SK-N-SH treated with all-trans-retinoic acid at 6 μM for 48 hours (cell line): ENCODE measurements at regions not wholly inside any gene's neighbourhood (a gene's known extent, or its start where the extent isn't known, plus 50 kb on each side); places are given as distances from the start of the nearest gene placed in this dataset.

Source experiments
- ESRRG ChIP-seq: fragments of 250-450 bp; sonication (Bioruptor Pico); IDR thresholded peaks from 2 replicates; pipeline ENCODE4 v1.6.1; 2021; ENCODE audit warnings: mild to moderate bottlenecking
- GLIS3 ChIP-seq: fragments of 250-450 bp; sonication (Bioruptor Pico); IDR thresholded peaks from 2 replicates; pipeline ENCODE4 v1.5.0; 2020; ENCODE audit warnings: mild to moderate bottlenecking, moderate library complexity
- SNAI2 ChIP-seq: fragments of 250-450 bp; sonication (Bioruptor Pico); IDR thresholded peaks from 2 replicates; pipeline ENCODE4 v1.5.0; 2020; ENCODE audit warnings: mild to moderate bottlenecking, moderate library complexity
- ZFP3 ChIP-seq: fragments of 250-450 bp; sonication (Bioruptor Pico); IDR thresholded peaks from 2 replicates; pipeline ENCODE4 v1.5.0; 2020; ENCODE audit warnings: mild to moderate bottlenecking, moderate library complexity
- ZFP30 ChIP-seq: fragments of 450-650 bp; formaldehyde crosslinking; IDR thresholded peaks from 2 replicates; pipeline ENCODE4 v1.5.0; 2022; ENCODE audit warnings: mild to moderate bottlenecking, moderate library complexity
- TF ChIP-seq, protein P1 (sequence below): fragments of 250-450 bp; sonication (Bioruptor Pico); IDR thresholded peaks from 2 replicates; pipeline ENCODE4 v1.8.0; 2020; ENCODE audit warnings: mild to moderate bottlenecking, moderate library complexity, borderline replicate concordance
- TF ChIP-seq, protein P2 (sequence below): fragments of 250-450 bp; sonication (Bioruptor Pico); IDR thresholded peaks from 2 replicates; pipeline ENCODE4 v1.5.1; 2020; ENCODE audit warnings: low read depth, mild to moderate bottlenecking, moderate library complexity

GRCh38 chr2:200735061-200735460 is 76.6 kb upstream of the BZW1 start:
- TF ChIP-seq, protein P1, sequence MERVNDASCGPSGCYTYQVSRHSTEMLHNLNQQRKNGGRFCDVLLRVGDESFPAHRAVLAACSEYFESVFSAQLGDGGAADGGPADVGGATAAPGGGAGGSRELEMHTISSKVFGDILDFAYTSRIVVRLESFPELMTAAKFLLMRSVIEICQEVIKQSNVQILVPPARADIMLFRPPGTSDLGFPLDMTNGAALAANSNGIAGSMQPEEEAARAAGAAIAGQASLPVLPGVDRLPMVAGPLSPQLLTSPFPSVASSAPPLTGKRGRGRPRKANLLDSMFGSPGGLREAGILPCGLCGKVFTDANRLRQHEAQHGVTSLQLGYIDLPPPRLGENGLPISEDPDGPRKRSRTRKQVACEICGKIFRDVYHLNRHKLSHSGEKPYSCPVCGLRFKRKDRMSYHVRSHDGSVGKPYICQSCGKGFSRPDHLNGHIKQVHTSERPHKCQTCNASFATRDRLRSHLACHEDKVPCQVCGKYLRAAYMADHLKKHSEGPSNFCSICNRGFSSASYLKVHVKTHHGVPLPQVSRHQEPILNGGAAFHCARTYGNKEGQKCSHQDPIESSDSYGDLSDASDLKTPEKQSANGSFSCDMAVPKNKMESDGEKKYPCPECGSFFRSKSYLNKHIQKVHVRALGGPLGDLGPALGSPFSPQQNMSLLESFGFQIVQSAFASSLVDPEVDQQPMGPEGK (CRISPR knock-in tag): no peak
- TF ChIP-seq ZFP30 (no peak), ZFP3 (no peak), GLIS3 (CRISPR knock-in tag) (no peak), SNAI2 (no peak), ESRRG (CRISPR knock-in tag) (no peak)
- TF ChIP-seq, protein P2, sequence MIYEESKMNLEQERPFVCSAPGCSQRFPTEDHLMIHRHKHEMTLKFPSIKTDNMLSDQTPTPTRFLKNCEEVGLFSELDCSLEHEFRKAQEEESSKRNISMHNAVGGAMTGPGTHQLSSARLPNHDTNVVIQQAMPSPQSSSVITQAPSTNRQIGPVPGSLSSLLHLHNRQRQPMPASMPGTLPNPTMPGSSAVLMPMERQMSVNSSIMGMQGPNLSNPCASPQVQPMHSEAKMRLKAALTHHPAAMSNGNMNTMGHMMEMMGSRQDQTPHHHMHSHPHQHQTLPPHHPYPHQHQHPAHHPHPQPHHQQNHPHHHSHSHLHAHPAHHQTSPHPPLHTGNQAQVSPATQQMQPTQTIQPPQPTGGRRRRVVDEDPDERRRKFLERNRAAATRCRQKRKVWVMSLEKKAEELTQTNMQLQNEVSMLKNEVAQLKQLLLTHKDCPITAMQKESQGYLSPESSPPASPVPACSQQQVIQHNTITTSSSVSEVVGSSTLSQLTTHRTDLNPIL (CRISPR knock-in tag): no peak
